ENCODE measurements at regions not wholly inside any gene's neighbourhood (a gene's known extent, or its start where the extent isn't known, plus 50 kb on each side); places are given as distances from the start of the nearest gene placed in this dataset.
"Not testable (repeated sequence)": the region's sequence is repeated elsewhere in the genome, so short reads cannot be mapped to it uniquely, and the experiment has no call there.

GRCh38 chr13:21263909-21264308 is 87.5 kb downstream of the MRPL57 start:
- DNase-seq = not testable (repeated sequence)

GRCh38 chr13:21268485-21268884 is 92.0 kb downstream of the MRPL57 start:
- not testable (repeated sequence) for DNase-seq

- DNase-seq = not testable (repeated sequence)
Measured at GRCh38 chr13:21272439-21272838, 96.0 kb downstream of the MRPL57 start.

- not testable (repeated sequence) for DNase-seq
Measured at GRCh38 chr13:21274457-21274856, 98.0 kb downstream of the MRPL57 start.

GRCh38 chr13:21282065-21282464 is 105.6 kb downstream of the MRPL57 start:
- DNase-seq = no peak

- DNase-seq = no peak
Measured at GRCh38 chr13:21287331-21287907, 111.0 kb downstream of the MRPL57 start.

- DNase-seq = no peak
Measured at GRCh38 chr13:21289475-21289874, 113.0 kb downstream of the MRPL57 start.

GRCh38 chr13:21290442-21291002 is 114.1 kb downstream of the MRPL57 start:
- DNase-seq = not testable (repeated sequence)

GRCh38 chr13:21291840-21292239 is 115.4 kb downstream of the MRPL57 start:
- DNase-seq = no peak

GRCh38 chr13:21296991-21297390 is 120.5 kb downstream of the MRPL57 start:
- peak; percentile 13 for DNase-seq

GRCh38 chr13:21297447-21297846 is 121.0 kb downstream of the MRPL57 start:
- no peak for DNase-seq

GRCh38 chr13:21297914-21298831 is 121.7 kb downstream of the MRPL57 start:
- DNase-seq = peak; percentile 82

GRCh38 chr13:21304256-21304655 is 127.8 kb downstream of the MRPL57 start:
- DNase-seq = no peak

- not testable (repeated sequence) for DNase-seq
Measured at GRCh38 chr13:21306300-21307073, 130.0 kb downstream of the MRPL57 start.

- DNase-seq = not testable (repeated sequence)
Measured at GRCh38 chr13:21307158-21307557, 130.7 kb downstream of the MRPL57 start.

- no peak for DNase-seq
Measured at GRCh38 chr13:21308906-21309305, 132.4 kb downstream of the MRPL57 start.

GRCh38 chr13:21309542-21310172 is 133.2 kb downstream of the MRPL57 start:
- no peak for DNase-seq

- DNase-seq = no peak
Measured at GRCh38 chr13:21310220-21310619, 133.8 kb downstream of the MRPL57 start.

GRCh38 chr13:21314976-21315375 is 138.5 kb downstream of the MRPL57 start:
- DNase-seq = not testable (repeated sequence)

GRCh38 chr13:21316376-21316775 is 139.9 kb downstream of the MRPL57 start:
- DNase-seq = no peak

GRCh38 chr13:21318891-21319532 is 140.1 kb downstream of the ZDHHC20 start:
- DNase-seq = no peak

Data from activated CD4-positive, alpha-beta T cell treated with anti-CD3 and anti-CD28 coated beads, Interleukin-2, amount 50 U/mL, for 1 hour (primary cell).